Lung (tissue), 11 donors: ENCODE measurements at regions not wholly inside any gene's neighbourhood (a gene's known extent, or its start where the extent isn't known, plus 50 kb on each side); places are given as distances from the start of the nearest gene placed in this dataset.

Experiments
- ATAC-seq: fragments of 200-7000 bp; cut with Tn5 transposase; one replicate; pipeline ENCODE4 v1.9.1; 2020; ENCODE audit warnings: moderate number of reproducible peaks; ENCODE audit not compliant: insufficient read depth, low FRiP score
- DNase-seq, 3 donors: peaks; one replicate each; pipeline ENCODE4 v3.0.0-alpha.2; 2013 to 2017
- H3K27ac ChIP-seq, 2 donors: one replicate each; pipeline ENCODE4 v1.5.1; 2013; ENCODE audit warnings: mild to moderate bottlenecking in 2 of 2, moderate library complexity in 2 of 2, control low read depth in 1 of 2, inconsistent platforms in 1 of 2, low read depth in 1 of 2, low read length in 1 of 2
- H3K27me3 ChIP-seq, 3 donors: one replicate each; pipeline ENCODE4 v1.5.1; 2013; ENCODE audit warnings: low read length in 2 of 3; ENCODE audit not compliant: control insufficient read depth in 3 of 3, insufficient read depth in 3 of 3
- H3K36me3 ChIP-seq, 4 donors: one replicate each; pipeline ENCODE4 v1.5.1; 2013; ENCODE audit warnings: low read length in 4 of 4, mild to moderate bottlenecking in 1 of 4, moderate library complexity in 1 of 4; ENCODE audit not compliant: control insufficient read depth in 4 of 4, insufficient read depth in 4 of 4
- H3K4me1 ChIP-seq, 5 donors: one replicate each; pipeline ENCODE4 v1.5.1; 2013; ENCODE audit warnings: low read length in 5 of 5, mild to moderate bottlenecking in 2 of 5, moderate library complexity in 1 of 5; ENCODE audit not compliant: control insufficient read depth in 5 of 5, insufficient read depth in 5 of 5
- H3K4me3 ChIP-seq: one replicate; pipeline ENCODE4 v1.5.1; 2013; ENCODE audit warnings: mild to moderate bottlenecking, control low read depth, moderate library complexity
- H3K9ac ChIP-seq, 2 donors: one replicate each; pipeline ENCODE4 v1.5.1; 2013; ENCODE audit warnings: low read length in 2 of 2, control low read depth in 1 of 2; ENCODE audit not compliant: insufficient read depth in 1 of 2
- H3K9me3 ChIP-seq, 4 donors: one replicate each; pipeline ENCODE4 v1.5.1; 2013; ENCODE audit warnings: low read length in 3 of 4, mild to moderate bottlenecking in 1 of 4, moderate library complexity in 1 of 4; ENCODE audit not compliant: control insufficient read depth in 4 of 4, insufficient read depth in 3 of 4
- CTCF ChIP-seq: IDR thresholded peaks from 2 replicates; pipeline ENCODE4 v1.5.1; 2012; ENCODE audit warnings: mild to moderate bottlenecking; ENCODE audit errors: control extremely low read depth, extremely low read depth
- WGBS, 2 donors: extraction: QIAGEN DNeasy Blood & Tissue Kit; methylation state at CpG; one replicate each; pipeline ENCODE4 v1.1.7; 2013; 5-methylcytosine and 5-hydroxymethylcytosine counted together
- donor health status: control.
- donor health status: control.
- donor health status: Bipolar disorder and iron deficiency.
- donor health status: healthy.
- donor health status: DM: yes; HTN: yes; CAD: no.

DNA sequence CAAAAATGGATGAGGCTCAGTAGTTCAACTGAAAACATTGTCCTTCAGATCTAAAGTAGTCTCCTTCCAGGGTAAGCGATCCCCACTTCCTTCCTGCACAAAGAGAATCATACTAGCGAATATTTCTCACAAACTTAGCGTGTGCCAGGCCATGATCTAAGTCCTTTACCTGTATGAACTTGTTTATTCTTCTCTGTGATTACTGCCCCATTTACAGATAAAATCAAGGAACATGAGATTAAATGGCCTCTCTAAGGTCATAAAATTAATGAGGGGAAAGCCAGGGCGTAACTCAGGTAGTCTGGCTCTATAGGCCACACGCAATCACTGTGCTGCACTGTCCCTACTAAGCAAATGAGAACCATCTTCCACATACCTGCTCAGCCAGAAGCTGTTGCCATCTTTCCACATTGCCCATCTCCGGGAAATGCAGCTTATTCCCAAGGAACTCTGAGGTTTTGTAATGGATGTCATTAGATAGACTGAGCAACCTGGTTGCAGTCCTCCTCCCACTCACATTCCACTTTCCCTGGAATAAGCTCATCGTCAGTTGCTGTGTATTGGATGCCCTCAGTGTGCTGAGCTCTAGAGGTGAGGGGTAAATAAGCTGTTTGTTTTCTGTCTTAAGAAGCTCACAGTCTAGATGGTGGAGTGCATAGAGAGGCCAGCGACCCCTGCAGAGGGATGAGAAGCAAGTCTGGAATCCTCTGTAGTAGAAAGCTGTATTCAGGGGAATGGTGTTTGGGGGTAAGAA lies 146.3 kb downstream of the SNX19 start:
- peaks cover 3 to 45% (median 12%) of the 10 kb centered on the region in 5 donors for H3K4me1 ChIP-seq
- no peak overlapping the region for H3K27ac ChIP-seq
- DNase-seq (no peak), ATAC-seq (no peak)
- H3K9ac ChIP-seq = no peak overlapping the region
- H3K4me3 ChIP-seq = no peak overlapping the region
- H3K9me3 ChIP-seq = peaks cover 0 to 4% (median 0%) of the 10 kb centered on the region in 4 donors
- H3K27me3 ChIP-seq = no peaks in the 10 kb centered on the region
- TF ChIP-seq CTCF = no peak
- H3K36me3 ChIP-seq = no peaks in the 10 kb centered on the region
- 87 to 88% methylated on average over 8 of the region's 8 CpGs for WGBS, 2 donors

- no peak for TF ChIP-seq CTCF
- no peaks in the 10 kb centered on the region for H3K27me3 ChIP-seq
- no peak for ATAC-seq
- no peak overlapping the region for H3K9ac ChIP-seq
- peaks cover 0 to 4% (median 0%) of the 10 kb centered on the region in 4 donors for H3K9me3 ChIP-seq
- WGBS, 2 donors = 68 to 77% methylated on average over 7 of the region's 7 CpGs
- peak in 1 of 3 donors; percentile 9 for DNase-seq
- no peak overlapping the region for H3K4me3 ChIP-seq
- peaks cover 5 to 36% (median 12%) of the 10 kb centered on the region in 5 donors for H3K4me1 ChIP-seq
- peak overlapping the region in 1 of 2 donors; percentile 13 for H3K27ac ChIP-seq
- no peaks in the 10 kb centered on the region for H3K36me3 ChIP-seq
Measured at GRCh38 chr11:130771708-130772107, 144.6 kb downstream of the SNX19 start.

GRCh38 chr11:130772266-130773227 lies 143.7 kb downstream of the SNX19 start:
- H3K9ac ChIP-seq = no peak overlapping the region
- H3K9me3 ChIP-seq = peaks cover 0 to 4% (median 0%) of the 10 kb centered on the region in 4 donors
- 48 to 50% methylated on average over 6 of the region's 6 CpGs for WGBS, 2 donors
- H3K4me1 ChIP-seq = peaks cover 5 to 37% (median 12%) of the 10 kb centered on the region in 5 donors
- no peaks in the 10 kb centered on the region for H3K36me3 ChIP-seq
- no peak for TF ChIP-seq CTCF
- peak; percentile 21 for ATAC-seq
- peak in 1 of 3 donors; percentile 13 for DNase-seq
- H3K4me3 ChIP-seq = no peak overlapping the region
- peak overlapping the region in 1 of 2 donors; percentile 24 for H3K27ac ChIP-seq
- H3K27me3 ChIP-seq = no peaks in the 10 kb centered on the region
